GM12878 (cell line): ENCODE measurements at regions not wholly inside any gene's neighbourhood (a gene's known extent, or its start where the extent isn't known, plus 50 kb on each side); places are given as distances from the start of the nearest gene placed in this dataset.

Source experiments
- CBX5 ChIP-seq: sonication (generic); IDR thresholded peaks from 2 replicates; pipeline ENCODE4 v1.6.1; 2016; ENCODE audit warnings: low read depth, moderate library complexity, mild to moderate bottlenecking, inconsistent platforms
- CHD4 ChIP-seq: fragments of 200-600 bp; sonication (generic); IDR thresholded peaks from 2 replicates; pipeline ENCODE4 v1.6.1; 2016; ENCODE audit warnings: mild to moderate bottlenecking
- KDM1A ChIP-seq: fragments of 200-600 bp; sonication (generic); IDR thresholded peaks from 2 replicates; pipeline ENCODE4 v1.6.1; 2016; ENCODE audit warnings: borderline replicate concordance
- LARP7 ChIP-seq: fragments of 450-650 bp; IDR thresholded peaks from 2 replicates; pipeline ENCODE4 v1.6.1; 2017; ENCODE audit warnings: mild to moderate bottlenecking
- SMAD5 ChIP-seq: IDR thresholded peaks from 2 replicates; pipeline ENCODE4 v1.6.1; 2016; ENCODE audit warnings: antibody characterized with exemption, low read depth
- ZNF217 ChIP-seq: fragments of 450-650 bp; IDR thresholded peaks from 2 replicates; pipeline ENCODE4 v1.6.1; 2017; ENCODE audit warnings: antibody characterized with exemption, mild to moderate bottlenecking
- ZNF274 ChIP-seq: IDR thresholded peaks from one replicate; pipeline ENCODE4 v1.8.0; 2011; ENCODE audit not compliant: insufficient read length, insufficient read depth
- TF ChIP-seq, protein P1 (sequence below): fragments of 450-650 bp; IDR thresholded peaks from 2 replicates; pipeline ENCODE4 v1.6.1; 2017; ENCODE audit warnings: mild to moderate bottlenecking, low read depth, inconsistent platforms; ENCODE audit not compliant: poor library complexity, severe bottlenecking
- TF ChIP-seq, protein P2 (sequence below), 3 experiments: IDR thresholded peaks in 2 of 3; conservative IDR thresholded peaks in 1 of 3; 2 replicates each; pipeline ENCODE4 v1.5.1; 2011; ENCODE audit warnings: low read depth in 3 of 3, low read length in 3 of 3, mild to moderate bottlenecking in 3 of 3, control low read depth in 2 of 3, moderate library complexity in 2 of 3, inconsistent platforms in 1 of 3, mixed read lengths in 1 of 3; ENCODE audit not compliant: control insufficient read depth in 2 of 3, insufficient read depth in 1 of 3; ENCODE audit errors: extremely low read depth in 1 of 3
- TF ChIP-seq, protein P3 (sequence below): fragments of 450-650 bp; IDR thresholded peaks from 2 replicates; pipeline ENCODE4 v1.6.1; 2017; ENCODE audit warnings: mild to moderate bottlenecking, moderate library complexity
- TF ChIP-seq, protein P4 (sequence below): IDR thresholded peaks from 2 replicates; pipeline ENCODE4 v1.6.1; 2011; ENCODE audit warnings: borderline replicate concordance, low read depth, mild to moderate bottlenecking, moderate library complexity, low read length; ENCODE audit not compliant: insufficient read depth, poor library complexity, severe bottlenecking

DNA sequence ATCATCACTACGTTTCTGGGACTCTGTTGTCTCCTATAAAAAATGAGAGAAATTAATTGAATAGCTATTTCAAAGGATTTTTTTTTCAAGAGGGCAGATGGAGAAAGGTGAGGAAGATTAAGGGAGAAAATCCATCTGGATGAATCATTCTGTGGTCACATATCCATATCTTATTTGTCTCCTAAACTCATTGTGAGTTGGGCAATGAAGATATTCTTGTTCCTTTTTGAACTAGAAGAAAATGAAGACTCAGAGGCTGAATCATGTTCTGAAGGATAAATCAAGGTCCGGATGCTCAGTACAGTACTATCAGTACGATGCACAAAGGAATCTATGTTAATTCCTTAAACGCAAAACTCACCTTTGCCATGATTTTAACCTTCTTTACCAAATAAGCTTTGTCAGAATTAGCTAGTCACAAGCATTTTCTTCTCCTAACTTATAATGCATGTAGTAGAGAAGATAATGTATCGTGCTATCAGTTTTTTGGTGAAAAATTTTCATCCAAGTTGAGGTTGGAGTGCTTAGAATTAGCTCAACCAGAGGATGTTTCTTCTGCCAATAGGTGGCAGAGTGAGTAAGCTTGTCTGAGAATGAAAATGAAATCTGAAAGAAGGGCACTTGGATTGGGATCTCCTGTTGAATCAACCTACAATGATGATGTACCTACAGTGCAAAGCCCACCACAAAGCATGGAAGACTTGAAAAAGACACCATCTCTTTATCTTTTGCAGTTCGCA lies 446.9 kb downstream of the KIF20B start (continued):
- TF ChIP-seq, protein P1, sequence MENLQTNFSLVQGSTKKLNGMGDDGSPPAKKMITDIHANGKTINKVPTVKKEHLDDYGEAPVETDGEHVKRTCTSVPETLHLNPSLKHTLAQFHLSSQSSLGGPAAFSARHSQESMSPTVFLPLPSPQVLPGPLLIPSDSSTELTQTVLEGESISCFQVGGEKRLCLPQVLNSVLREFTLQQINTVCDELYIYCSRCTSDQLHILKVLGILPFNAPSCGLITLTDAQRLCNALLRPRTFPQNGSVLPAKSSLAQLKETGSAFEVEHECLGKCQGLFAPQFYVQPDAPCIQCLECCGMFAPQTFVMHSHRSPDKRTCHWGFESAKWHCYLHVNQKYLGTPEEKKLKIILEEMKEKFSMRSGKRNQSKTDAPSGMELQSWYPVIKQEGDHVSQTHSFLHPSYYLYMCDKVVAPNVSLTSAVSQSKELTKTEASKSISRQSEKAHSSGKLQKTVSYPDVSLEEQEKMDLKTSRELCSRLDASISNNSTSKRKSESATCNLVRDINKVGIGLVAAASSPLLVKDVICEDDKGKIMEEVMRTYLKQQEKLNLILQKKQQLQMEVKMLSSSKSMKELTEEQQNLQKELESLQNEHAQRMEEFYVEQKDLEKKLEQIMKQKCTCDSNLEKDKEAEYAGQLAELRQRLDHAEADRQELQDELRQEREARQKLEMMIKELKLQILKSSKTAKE = no peak
- TF ChIP-seq ZNF274 = no peak
- TF ChIP-seq, protein P2, sequence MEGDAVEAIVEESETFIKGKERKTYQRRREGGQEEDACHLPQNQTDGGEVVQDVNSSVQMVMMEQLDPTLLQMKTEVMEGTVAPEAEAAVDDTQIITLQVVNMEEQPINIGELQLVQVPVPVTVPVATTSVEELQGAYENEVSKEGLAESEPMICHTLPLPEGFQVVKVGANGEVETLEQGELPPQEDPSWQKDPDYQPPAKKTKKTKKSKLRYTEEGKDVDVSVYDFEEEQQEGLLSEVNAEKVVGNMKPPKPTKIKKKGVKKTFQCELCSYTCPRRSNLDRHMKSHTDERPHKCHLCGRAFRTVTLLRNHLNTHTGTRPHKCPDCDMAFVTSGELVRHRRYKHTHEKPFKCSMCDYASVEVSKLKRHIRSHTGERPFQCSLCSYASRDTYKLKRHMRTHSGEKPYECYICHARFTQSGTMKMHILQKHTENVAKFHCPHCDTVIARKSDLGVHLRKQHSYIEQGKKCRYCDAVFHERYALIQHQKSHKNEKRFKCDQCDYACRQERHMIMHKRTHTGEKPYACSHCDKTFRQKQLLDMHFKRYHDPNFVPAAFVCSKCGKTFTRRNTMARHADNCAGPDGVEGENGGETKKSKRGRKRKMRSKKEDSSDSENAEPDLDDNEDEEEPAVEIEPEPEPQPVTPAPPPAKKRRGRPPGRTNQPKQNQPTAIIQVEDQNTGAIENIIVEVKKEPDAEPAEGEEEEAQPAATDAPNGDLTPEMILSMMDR (IDR thresholded peaks at IDR 0.05 in 2 of 3, conservative IDR thresholded peaks at IDR 0.05 in 1 of 3; ENCODE audit: control insufficient read depth in 2 of 3, extremely low read depth in 1 of 3, insufficient read depth in 1 of 3, low read depth in 3 of 3, low read length in 3 of 3) = peak; percentile 51 to 57 (median 53)
- TF ChIP-seq, protein P3, sequence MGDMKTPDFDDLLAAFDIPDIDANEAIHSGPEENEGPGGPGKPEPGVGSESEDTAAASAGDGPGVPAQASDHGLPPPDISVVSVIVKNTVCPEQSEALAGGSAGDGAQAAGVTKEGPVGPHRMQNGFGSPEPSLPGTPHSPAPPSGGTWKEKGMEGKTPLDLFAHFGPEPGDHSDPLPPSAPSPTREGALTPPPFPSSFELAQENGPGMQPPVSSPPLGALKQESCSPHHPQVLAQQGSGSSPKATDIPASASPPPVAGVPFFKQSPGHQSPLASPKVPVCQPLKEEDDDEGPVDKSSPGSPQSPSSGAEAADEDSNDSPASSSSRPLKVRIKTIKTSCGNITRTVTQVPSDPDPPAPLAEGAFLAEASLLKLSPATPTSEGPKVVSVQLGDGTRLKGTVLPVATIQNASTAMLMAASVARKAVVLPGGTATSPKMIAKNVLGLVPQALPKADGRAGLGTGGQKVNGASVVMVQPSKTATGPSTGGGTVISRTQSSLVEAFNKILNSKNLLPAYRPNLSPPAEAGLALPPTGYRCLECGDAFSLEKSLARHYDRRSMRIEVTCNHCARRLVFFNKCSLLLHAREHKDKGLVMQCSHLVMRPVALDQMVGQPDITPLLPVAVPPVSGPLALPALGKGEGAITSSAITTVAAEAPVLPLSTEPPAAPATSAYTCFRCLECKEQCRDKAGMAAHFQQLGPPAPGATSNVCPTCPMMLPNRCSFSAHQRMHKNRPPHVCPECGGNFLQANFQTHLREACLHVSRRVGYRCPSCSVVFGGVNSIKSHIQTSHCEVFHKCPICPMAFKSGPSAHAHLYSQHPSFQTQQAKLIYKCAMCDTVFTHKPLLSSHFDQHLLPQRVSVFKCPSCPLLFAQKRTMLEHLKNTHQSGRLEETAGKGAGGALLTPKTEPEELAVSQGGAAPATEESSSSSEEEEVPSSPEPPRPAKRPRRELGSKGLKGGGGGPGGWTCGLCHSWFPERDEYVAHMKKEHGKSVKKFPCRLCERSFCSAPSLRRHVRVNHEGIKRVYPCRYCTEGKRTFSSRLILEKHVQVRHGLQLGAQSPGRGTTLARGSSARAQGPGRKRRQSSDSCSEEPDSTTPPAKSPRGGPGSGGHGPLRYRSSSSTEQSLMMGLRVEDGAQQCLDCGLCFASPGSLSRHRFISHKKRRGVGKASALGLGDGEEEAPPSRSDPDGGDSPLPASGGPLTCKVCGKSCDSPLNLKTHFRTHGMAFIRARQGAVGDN = no peak
- TF ChIP-seq SMAD5 = no peak
- TF ChIP-seq, protein P4, sequence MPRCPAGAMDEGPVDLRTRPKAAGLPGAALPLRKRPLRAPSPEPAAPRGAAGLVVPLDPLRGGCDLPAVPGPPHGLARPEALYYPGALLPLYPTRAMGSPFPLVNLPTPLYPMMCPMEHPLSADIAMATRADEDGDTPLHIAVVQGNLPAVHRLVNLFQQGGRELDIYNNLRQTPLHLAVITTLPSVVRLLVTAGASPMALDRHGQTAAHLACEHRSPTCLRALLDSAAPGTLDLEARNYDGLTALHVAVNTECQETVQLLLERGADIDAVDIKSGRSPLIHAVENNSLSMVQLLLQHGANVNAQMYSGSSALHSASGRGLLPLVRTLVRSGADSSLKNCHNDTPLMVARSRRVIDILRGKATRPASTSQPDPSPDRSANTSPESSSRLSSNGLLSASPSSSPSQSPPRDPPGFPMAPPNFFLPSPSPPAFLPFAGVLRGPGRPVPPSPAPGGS = no peak
- TF ChIP-seq CBX5 = no peak
- TF ChIP-seq ZNF217 = no peak
- TF ChIP-seq KDM1A = no peak
- TF ChIP-seq LARP7 = no peak
- TF ChIP-seq CHD4 = no peak
